ENCODE measurements at regions not wholly inside any gene's neighbourhood (a gene's known extent, or its start where the extent isn't known, plus 50 kb on each side); places are given as distances from the start of the nearest gene placed in this dataset.
A peak's percentile ranks its signal among the peaks of the same experiment; 100 is the strongest.

DNA sequence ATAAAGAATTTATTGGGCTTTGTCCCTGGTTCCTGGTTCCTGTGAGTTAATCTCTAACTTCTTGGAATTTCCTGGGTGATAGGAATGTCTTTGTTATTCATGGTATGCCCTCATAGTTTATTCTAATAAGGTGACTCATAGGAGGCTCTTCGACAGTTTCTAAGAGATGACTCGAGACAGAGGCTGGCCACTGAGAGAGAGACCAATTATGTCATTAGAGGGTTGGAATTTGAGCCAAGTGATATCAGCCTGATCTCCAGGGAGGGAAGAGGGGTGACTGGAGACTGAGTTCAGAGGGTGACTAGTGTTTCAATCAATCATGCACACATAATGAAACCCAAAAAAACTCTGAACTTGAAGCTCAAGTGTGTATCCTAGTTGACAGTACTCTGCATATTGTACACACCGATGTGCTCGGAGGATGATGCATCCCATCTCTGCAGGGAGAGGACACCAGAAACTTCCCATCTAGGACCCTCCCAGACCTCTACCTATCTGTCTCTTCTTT lies 185.7 kb downstream of the MTCL1 start (continued):
- TF ChIP-seq, protein P1, sequence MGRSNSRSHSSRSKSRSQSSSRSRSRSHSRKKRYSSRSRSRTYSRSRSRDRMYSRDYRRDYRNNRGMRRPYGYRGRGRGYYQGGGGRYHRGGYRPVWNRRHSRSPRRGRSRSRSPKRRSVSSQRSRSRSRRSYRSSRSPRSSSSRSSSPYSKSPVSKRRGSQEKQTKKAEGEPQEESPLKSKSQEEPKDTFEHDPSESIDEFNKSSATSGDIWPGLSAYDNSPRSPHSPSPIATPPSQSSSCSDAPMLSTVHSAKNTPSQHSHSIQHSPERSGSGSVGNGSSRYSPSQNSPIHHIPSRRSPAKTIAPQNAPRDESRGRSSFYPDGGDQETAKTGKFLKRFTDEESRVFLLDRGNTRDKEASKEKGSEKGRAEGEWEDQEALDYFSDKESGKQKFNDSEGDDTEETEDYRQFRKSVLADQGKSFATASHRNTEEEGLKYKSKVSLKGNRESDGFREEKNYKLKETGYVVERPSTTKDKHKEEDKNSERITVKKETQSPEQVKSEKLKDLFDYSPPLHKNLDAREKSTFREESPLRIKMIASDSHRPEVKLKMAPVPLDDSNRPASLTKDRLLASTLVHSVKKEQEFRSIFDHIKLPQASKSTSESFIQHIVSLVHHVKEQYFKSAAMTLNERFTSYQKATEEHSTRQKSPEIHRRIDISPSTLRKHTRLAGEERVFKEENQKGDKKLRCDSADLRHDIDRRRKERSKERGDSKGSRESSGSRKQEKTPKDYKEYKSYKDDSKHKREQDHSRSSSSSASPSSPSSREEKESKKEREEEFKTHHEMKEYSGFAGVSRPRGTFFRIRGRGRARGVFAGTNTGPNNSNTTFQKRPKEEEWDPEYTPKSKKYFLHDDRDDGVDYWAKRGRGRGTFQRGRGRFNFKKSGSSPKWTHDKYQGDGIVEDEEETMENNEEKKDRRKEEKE (IDR thresholded peaks at IDR 0.05; ENCODE audit: borderline replicate concordance in 1 of 2, control insufficient read depth in 1 of 2, low read depth in 2 of 2, low read length in 1 of 2): no peak
- TF ChIP-seq MITF (IDR thresholded peaks at IDR 0.05) (no peak), ZNF830 (CRISPR knock-in tag; IDR thresholded peaks at IDR 0.05) (no peak), FOXM1 (IDR thresholded peaks at IDR 0.05; ENCODE audit: low read depth) (0 out of 2 replicates have a peak, but pooled peaks have one; percentile 16), FOXM1 (CRISPR knock-in tag; IDR thresholded peaks at IDR 0.05; ENCODE audit: low read depth) (no peak), NONO (IDR thresholded peaks at IDR 0.05; ENCODE audit: low read depth in 2 of 2, low read length in 1 of 2) (no peak), EWSR1 (IDR thresholded peaks at IDR 0.05; ENCODE audit: borderline replicate concordance, low read depth, partially characterized antibody) (no peak), RBM17 (IDR thresholded peaks at IDR 0.05; ENCODE audit: borderline replicate concordance, low read depth, low read length) (no peak), FOXJ2 (tag; IDR thresholded peaks at IDR 0.05) (peak; percentile 73; the same call in 1 of the 2 replicates), CBX8 (IDR thresholded peaks at IDR 0.05; ENCODE audit: borderline replicate concordance, extremely low read depth, low read depth, low read length, poor library complexity, severe bottlenecking) (no peak), CBX3 (IDR thresholded peaks at IDR 0.05; ENCODE audit: borderline replicate concordance in 1 of 2, low read length in 2 of 2) (peak in 1 of 2 experiments; percentile 30; a peak in 1 of 3 replicates), RCOR1 (IDR thresholded peaks at IDR 0.05; ENCODE audit: borderline replicate concordance in 1 of 2, low read depth in 2 of 2, low read length in 2 of 2) (peak in 1 of 2 experiments; percentile 78; a peak in 2 of 4 replicates), ZNF444 (CRISPR knock-in tag; IDR thresholded peaks at IDR 0.05) (no peak), RBM22 (IDR thresholded peaks at IDR 0.05; ENCODE audit: low read depth, low read length, poor library complexity, severe bottlenecking) (no peak), KAT7 (CRISPR knock-in tag; IDR thresholded peaks at IDR 0.05; ENCODE audit: borderline replicate concordance) (no peak), KDM1A (IDR thresholded peaks at IDR 0.05) (peak in 1 of 2 experiments; percentile 44; a peak in 1 of 4 replicates), ATF1 (CRISPR knock-in tag; IDR thresholded peaks at IDR 0.05) (no peak), ATF1 (tag; IDR thresholded peaks at IDR 0.05) (peak; percentile 54), PHB (CRISPR knock-in tag; IDR thresholded peaks at IDR 0.05) (no peak), OTX1 (CRISPR knock-in tag; IDR thresholded peaks at IDR 0.05) (no peak), ZNF583 (CRISPR knock-in tag; IDR thresholded peaks at IDR 0.05) (no peak), ZNF561 (CRISPR knock-in tag; conservative IDR thresholded peaks at IDR 0.05) (no peak), PHB2 (IDR thresholded peaks at IDR 0.05; ENCODE audit: low read depth) (no peak), ATF3 (IDR thresholded peaks at IDR 0.05) (peak; percentile 99), ATF3 (CRISPR knock-in tag; conservative IDR thresholded peaks at IDR 0.05) (peak; percentile 93)

All from K562 (cell line).